CD4-positive, alpha-beta T cell (primary cell): ENCODE measurements at regions not wholly inside any gene's neighbourhood (a gene's known extent, or its start where the extent isn't known, plus 50 kb on each side); places are given as distances from the start of the nearest gene placed in this dataset.

Experiments
- ATAC-seq: fragments of 200-7000 bp; cut with Tn5 transposase; one replicate; pipeline ENCODE4 v1.10.0; 2022; ENCODE audit warnings: mild to moderate bottlenecking; ENCODE audit not compliant: poor library complexity
- CTCF ChIA-PET: fragments of 350-600 bp; sonication (Branson Sonifier 250); formaldehyde crosslinking; loops from one replicate; lab custom pipeline; 2021; ENCODE audit warnings: antibody characterized with exemption, inconsistent platforms; lab: Charles Lee
- POLR2A ChIA-PET: fragments of 350-600 bp; sonication (Branson Sonifier 250); formaldehyde crosslinking; loops from one replicate; lab custom pipeline; 2021; ENCODE audit warnings: antibody characterized with exemption, inconsistent platforms; lab: Charles Lee
- DNase-seq, 14 experiments: peaks; one replicate each; pipeline ENCODE4 v3.0.0-alpha.2; 2013 to 2020; ENCODE audit warnings: mixed read lengths in 2 of 14
- H3K27ac ChIP-seq, 2 donors: one replicate each; pipeline versions ENCODE4 v1.5.1 to v1.7.0; 2013; ENCODE audit warnings: low read length in 2 of 2, low read depth in 1 of 2, mild to moderate bottlenecking in 1 of 2
- H3K27me3 ChIP-seq, 2 experiments: 1 replicate in 1 of 2; 2 replicates in 1 of 2; pipeline versions ENCODE4 v1.6.1 to v1.7.0; 2013; ENCODE audit warnings: low read length in 2 of 2, control low read depth in 1 of 2, mild to moderate bottlenecking in 1 of 2, moderate library complexity in 1 of 2; ENCODE audit not compliant: insufficient read depth in 2 of 2, control insufficient read depth in 1 of 2
- H3K36me3 ChIP-seq: one replicate; pipeline ENCODE4 v1.6.1; 2013; ENCODE audit warnings: low read length, control low read depth; ENCODE audit not compliant: insufficient read depth
- H3K4me1 ChIP-seq: one replicate; pipeline ENCODE4 v1.6.1; 2013; ENCODE audit warnings: low read length, control low read depth; ENCODE audit not compliant: insufficient read depth
- H3K4me3 ChIP-seq: one replicate; pipeline ENCODE4 v1.5.1; 2013; ENCODE audit warnings: mild to moderate bottlenecking, low read length, moderate library complexity
- H3K9me3 ChIP-seq, 2 experiments: 1 replicate in 1 of 2; 2 replicates in 1 of 2; pipeline versions ENCODE4 v1.6.1 to v1.7.0; 2013; ENCODE audit warnings: low read length in 2 of 2, mild to moderate bottlenecking in 2 of 2, control low read depth in 1 of 2, moderate library complexity in 1 of 2; ENCODE audit not compliant: control insufficient read depth in 1 of 2, insufficient read depth in 1 of 2
- H3K27ac Mint-ChIP-seq: one replicate; pipeline ENCODE4 v1.8.0; 2020; ENCODE audit warnings: mixed read lengths
- H3K27me3 Mint-ChIP-seq: one replicate; pipeline ENCODE4 v1.8.0; 2021; ENCODE audit warnings: mixed read lengths
- H3K36me3 Mint-ChIP-seq: one replicate; pipeline ENCODE4 v1.8.0; 2021; ENCODE audit warnings: low read depth, mixed read lengths
- H3K4me1 Mint-ChIP-seq: one replicate; pipeline ENCODE4 v1.8.0; 2021; ENCODE audit warnings: low read depth, mixed read lengths
- H3K4me3 Mint-ChIP-seq: one replicate; pipeline ENCODE4 v1.8.0; 2020; ENCODE audit warnings: mild to moderate bottlenecking, mixed read lengths
- H3K9me3 Mint-ChIP-seq: one replicate; pipeline ENCODE4 v1.8.0; 2020; ENCODE audit warnings: mixed read lengths
- intact Hi-C, 2 experiments: fragments of 100-400 bp; cut with DNase I in 1 of 2; cut with micrococcal nuclease in 1 of 2; formaldehyde crosslinking; loops; one replicate each; pipeline versions ENCODE4 v1.15.1 to v1.9.0; 2023 to 2025; cut with DNase I, micrococcal nuclease
- TF ChIP-seq, protein P1 (sequence below): fragments of 200-600 bp; IDR thresholded peaks from one replicate; pipeline ENCODE4 v1.8.0; 2022; ENCODE audit warnings: antibody characterized with exemption, mild to moderate bottlenecking

DNA sequence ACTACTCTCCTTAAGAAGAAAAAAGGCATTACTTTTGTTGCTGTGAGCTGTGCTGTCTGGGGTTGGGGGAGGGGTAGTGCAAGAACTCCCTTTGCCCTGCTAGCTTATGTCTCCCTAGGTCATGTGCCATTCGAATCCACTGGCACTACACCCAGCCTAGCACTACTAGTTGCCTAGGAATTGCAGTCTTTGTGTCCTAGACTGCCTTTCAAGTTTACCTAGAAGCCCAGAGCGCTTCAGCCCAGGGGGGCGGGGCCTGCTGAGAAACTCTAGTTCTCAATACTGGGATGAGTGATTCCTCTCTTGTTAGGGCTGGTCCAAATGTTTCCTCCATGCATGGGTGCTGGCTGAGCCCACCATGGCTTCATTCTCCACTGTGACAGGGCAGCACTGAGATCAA lies 1011.5 kb downstream of the PCDH19 start:
- H3K27me3 Mint-ChIP-seq, result no peaks in the 10 kb centered on the region
- H3K36me3 Mint-ChIP-seq, result no peaks in the 10 kb centered on the region
- H3K27ac Mint-ChIP-seq, result no peak overlapping the region
- no peaks in the 10 kb centered on the region for H3K9me3 Mint-ChIP-seq
- no peak overlapping the region for H3K4me3 Mint-ChIP-seq
- CTCF ChIA-PET, result interaction anchor here (0.7 kb wide), 1 partner anchor 641 kb away, joined by 3 read pairs; no protein-coding TSS in a partner anchor
- no peaks in the 10 kb centered on the region for H3K4me1 ChIP-seq
- H3K36me3 ChIP-seq, result no peaks in the 10 kb centered on the region
- ATAC-seq, result no peak
- no peaks in the 10 kb centered on the region for H3K27me3 ChIP-seq
- no peak overlapping the region for H3K27ac ChIP-seq
- POLR2A ChIA-PET, result no interaction called here
- TF ChIP-seq, protein P1, sequence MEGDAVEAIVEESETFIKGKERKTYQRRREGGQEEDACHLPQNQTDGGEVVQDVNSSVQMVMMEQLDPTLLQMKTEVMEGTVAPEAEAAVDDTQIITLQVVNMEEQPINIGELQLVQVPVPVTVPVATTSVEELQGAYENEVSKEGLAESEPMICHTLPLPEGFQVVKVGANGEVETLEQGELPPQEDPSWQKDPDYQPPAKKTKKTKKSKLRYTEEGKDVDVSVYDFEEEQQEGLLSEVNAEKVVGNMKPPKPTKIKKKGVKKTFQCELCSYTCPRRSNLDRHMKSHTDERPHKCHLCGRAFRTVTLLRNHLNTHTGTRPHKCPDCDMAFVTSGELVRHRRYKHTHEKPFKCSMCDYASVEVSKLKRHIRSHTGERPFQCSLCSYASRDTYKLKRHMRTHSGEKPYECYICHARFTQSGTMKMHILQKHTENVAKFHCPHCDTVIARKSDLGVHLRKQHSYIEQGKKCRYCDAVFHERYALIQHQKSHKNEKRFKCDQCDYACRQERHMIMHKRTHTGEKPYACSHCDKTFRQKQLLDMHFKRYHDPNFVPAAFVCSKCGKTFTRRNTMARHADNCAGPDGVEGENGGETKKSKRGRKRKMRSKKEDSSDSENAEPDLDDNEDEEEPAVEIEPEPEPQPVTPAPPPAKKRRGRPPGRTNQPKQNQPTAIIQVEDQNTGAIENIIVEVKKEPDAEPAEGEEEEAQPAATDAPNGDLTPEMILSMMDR, result no peak
- intact Hi-C loops, result no loop called here
- H3K9me3 ChIP-seq, result peaks cover 0 to 3% of the 10 kb centered on the region in 2 experiments
- H3K4me1 Mint-ChIP-seq, result no peaks in the 10 kb centered on the region
- no peak for DNase-seq
- H3K4me3 ChIP-seq, result no peak overlapping the region

DNA sequence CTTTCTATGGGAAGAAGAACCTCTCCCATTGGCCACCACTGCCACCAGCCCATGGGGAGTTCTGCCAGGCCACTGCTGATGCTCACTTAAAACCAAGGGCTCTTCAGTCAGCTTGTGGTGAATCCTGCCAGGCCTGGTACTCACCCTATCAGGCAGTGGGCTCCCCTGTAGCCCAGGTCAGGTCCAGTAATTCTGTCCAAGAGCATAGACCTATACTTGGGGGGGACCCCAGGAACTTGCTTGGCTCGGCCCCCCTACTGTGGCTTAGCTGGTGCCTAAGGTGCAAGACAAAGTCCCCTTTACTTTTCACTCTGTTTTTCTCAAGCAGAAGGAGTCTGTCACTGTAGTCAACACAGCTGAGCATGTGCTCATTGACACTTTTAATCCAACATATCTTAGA lies 1012.2 kb downstream of the PCDH19 start:
- CTCF ChIA-PET, result no interaction called here
- Mint-ChIP-seq H3K27me3 (no peaks in the 10 kb centered on the region), H3K9me3 (no peaks in the 10 kb centered on the region), H3K36me3 (no peaks in the 10 kb centered on the region), H3K4me3 (no peak overlapping the region), H3K27ac (no peak overlapping the region), H3K4me1 (no peaks in the 10 kb centered on the region)
- DNase-seq (no peak), ATAC-seq (no peak)
- no peak overlapping the region for H3K4me3 ChIP-seq
- POLR2A ChIA-PET, result no interaction called here
- no peaks in the 10 kb centered on the region for H3K27me3 ChIP-seq
- H3K4me1 ChIP-seq, result no peaks in the 10 kb centered on the region
- H3K36me3 ChIP-seq, result no peaks in the 10 kb centered on the region
- intact Hi-C loops, result no loop called here
- TF ChIP-seq, protein P1, result no peak
- no peak overlapping the region for H3K27ac ChIP-seq
- H3K9me3 ChIP-seq, result peaks cover 0 to 3% of the 10 kb centered on the region in 2 experiments

DNA sequence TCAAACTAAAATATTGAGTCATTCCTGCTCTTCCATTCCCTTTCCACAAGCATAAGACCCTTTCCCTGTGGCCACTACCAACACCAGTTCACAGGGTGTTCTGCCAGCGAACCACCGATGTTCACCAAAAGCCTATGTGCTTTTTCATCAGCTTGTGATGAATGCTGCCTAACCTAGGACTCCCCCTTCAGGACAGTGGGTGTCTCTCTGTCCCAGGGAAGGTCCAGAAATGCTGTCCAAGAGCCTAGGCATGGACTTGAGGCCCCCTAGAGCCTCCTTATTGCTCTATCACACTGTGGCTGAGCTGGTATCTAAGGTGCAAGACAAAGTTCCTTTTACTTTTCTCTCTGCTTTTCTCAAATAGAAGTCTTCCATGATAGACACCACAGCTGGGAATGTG lies 1015.6 kb downstream of the PCDH19 start:
- DNase-seq, result no peak
- intact Hi-C loops, result no loop called here
- H3K36me3 Mint-ChIP-seq, result no peaks in the 10 kb centered on the region
- no peak overlapping the region for H3K4me3 Mint-ChIP-seq
- Histone ChIP-seq H3K27ac (no peak overlapping the region), H3K9me3 (peaks cover 0 to 3% of the 10 kb centered on the region in 2 experiments), H3K27me3 (no peaks in the 10 kb centered on the region), H3K36me3 (no peaks in the 10 kb centered on the region), H3K4me3 (no peak overlapping the region), H3K4me1 (no peaks in the 10 kb centered on the region)
- H3K4me1 Mint-ChIP-seq, result no peaks in the 10 kb centered on the region
- H3K9me3 Mint-ChIP-seq, result no peaks in the 10 kb centered on the region
- POLR2A ChIA-PET, result no interaction called here
- no peak overlapping the region for H3K27ac Mint-ChIP-seq
- ATAC-seq, result no peak
- CTCF ChIA-PET, result no interaction called here
- TF ChIP-seq, protein P1, result no peak
- no peaks in the 10 kb centered on the region for H3K27me3 Mint-ChIP-seq
